Motor neuron (in vitro differentiated cells): ENCODE measurements at regions not wholly inside any gene's neighbourhood (a gene's known extent, or its start where the extent isn't known, plus 50 kb on each side); places are given as distances from the start of the nearest gene placed in this dataset.
"Not testable (repeated sequence)": the region's sequence is repeated elsewhere in the genome, so short reads cannot be mapped to it uniquely, and the experiment has no call there.

Experiments used
- ATAC-seq, 8 experiments: fragments of 200-7000 bp; cut with Tn5 transposase; replicated peaks in 6 of 8; 2 replicates each; pipeline ENCODE4 v1.8.0; 2021; ENCODE audit warnings: mild to moderate bottlenecking in 8 of 8, moderate library complexity in 8 of 8
- H3K27ac ChIP-seq, 2 donors: fragments of 250-450 bp; sonication (Bioruptor Pico); 2 replicates each; pipeline ENCODE4 v1.9.0; 2021; ENCODE audit warnings: antibody characterized with exemption in 2 of 2, mild to moderate bottlenecking in 2 of 2, moderate library complexity in 1 of 2
- H3K4me1 ChIP-seq, 2 donors: fragments of 250-450 bp; sonication (Bioruptor Pico); replicated peaks in 1 of 2; 2 replicates each; pipeline ENCODE4 v1.6.1; 2021; ENCODE audit warnings: antibody characterized with exemption in 2 of 2, mild to moderate bottlenecking in 2 of 2, moderate library complexity in 1 of 2
- H3K4me3 ChIP-seq, 5 donors: fragments of 250-450 bp; sonication (Bioruptor Pico); 2 replicates each; pipeline ENCODE4 v1.9.0; 2021; ENCODE audit warnings: antibody characterized with exemption in 5 of 5, mild to moderate bottlenecking in 5 of 5, moderate library complexity in 4 of 5
- WGBS, 10 experiments: fragments of 450-650 bp; shearing (Covaris generic); methylation state at CpG; one replicate each; pipeline ENCODE4 v1.0.0; 2022; 5-methylcytosine and 5-hydroxymethylcytosine counted together
- in situ Hi-C, 9 experiments: fragments of 400-800 bp; cut with MboI; loops; one replicate each; pipeline ENCODE4 v1.15.0; 2021; ENCODE audit warnings: low sequenced_read_pairs in 9 of 9, low pct_unique_long_range_greater_than_20kb in 2 of 9; ENCODE audit not compliant: unreplicated experiment in 9 of 9

GRCh38 chr4:144410230-144410783 is 235.6 kb upstream of the HHIP start:
- no peak overlapping the region for H3K4me3 ChIP-seq
- no peak overlapping the region for H3K27ac ChIP-seq
- H3K4me1 ChIP-seq: no peaks in the 10 kb centered on the region
- ATAC-seq: no peak
- in situ Hi-C loops: no loop called here
- 31 to 100% (median 83%) methylated on average over 1 to 2 of the region's 2 CpGs; no CpG with 5 or more reads in 1 of the 10 experiments for WGBS, 10 experiments

- no peak overlapping the region for H3K4me3 ChIP-seq
- H3K4me1 ChIP-seq: no peaks in the 10 kb centered on the region
- 20 to 80% (median 54%) methylated on average over 1 of the region's 1 CpG; no CpG with 5 or more reads in 4 of the 10 experiments for WGBS, 10 experiments
- ATAC-seq: no peak
- no peak overlapping the region for H3K27ac ChIP-seq
- in situ Hi-C loops: no loop called here
These were observed 234.8 kb upstream of the HHIP start for GRCh38 chr4:144411119-144411518.

- in situ Hi-C loops: no loop called here
- no peak overlapping the region for H3K4me3 ChIP-seq
- no peaks in the 10 kb centered on the region for H3K4me1 ChIP-seq
- H3K27ac ChIP-seq: no peak overlapping the region
- no peak for ATAC-seq
These were observed 234.3 kb upstream of the HHIP start for GRCh38 chr4:144411700-144412099.

GRCh38 chr4:144421056-144421455 is 224.9 kb upstream of the HHIP start:
- 37 to 100% (median 88%) methylated on average over 2 to 4 of the region's 4 CpGs; no CpG with 5 or more reads in 2 of the 10 experiments for whole genome bisulfite sequencing, 10 experiments
- Histone ChIP-seq H3K27ac (no peak overlapping the region), H3K4me1 (no peaks in the 10 kb centered on the region), H3K4me3 (no peak overlapping the region)
- no peak for ATAC-seq
- in situ Hi-C loops: no loop called here

- WGBS, 10 experiments: 5 to 81% (median 45%) methylated on average over 1 to 3 of the region's 3 CpGs; no CpG with 5 or more reads in 1 of the 10 experiments
- H3K4me1 ChIP-seq: no peaks in the 10 kb centered on the region
- no peak overlapping the region for H3K27ac ChIP-seq
- no peak overlapping the region for H3K4me3 ChIP-seq
- in situ Hi-C loops: no loop called here
- peak in 3 of 8 experiments; percentile 30 to 49 (median 45) for ATAC-seq
These were observed 224.0 kb upstream of the HHIP start for GRCh38 chr4:144421839-144422565.

GRCh38 chr4:144423930-144424329 is 222.0 kb upstream of the HHIP start:
- Histone ChIP-seq H3K27ac (no peak overlapping the region), H3K4me3 (no peak overlapping the region), H3K4me1 (no peaks in the 10 kb centered on the region)
- in situ Hi-C loops: no loop called here
- ATAC-seq: no peak

GRCh38 chr4:144426023-144426422 is 219.9 kb upstream of the HHIP start:
- H3K27ac ChIP-seq, H3K4me3 ChIP-seq, H3K4me1 ChIP-seq, in situ Hi-C loops, ATAC-seq: not testable (repeated sequence)
- 0 to 98% (median 82%) methylated on average over 1 to 8 of the region's 11 CpGs; no CpG with 5 or more reads in 3 of the 10 experiments for WGBS, 10 experiments

- WGBS, 10 experiments: 0 to 100% (median 40%) methylated on average over 1 to 3 of the region's 3 CpGs; no CpG with 5 or more reads in 3 of the 10 experiments
- peak in 3 of 8 experiments; percentile 61 to 83 (median 67) for ATAC-seq
- in situ Hi-C loops: no loop called here
These were observed 203.2 kb upstream of the HHIP start for GRCh38 chr4:144442713-144443112.

GRCh38 chr4:144449611-144450010 is 196.3 kb upstream of the HHIP start:
- H3K4me1 ChIP-seq: no peaks in the 10 kb centered on the region
- peak in 3 of 8 experiments; percentile 92 to 95 (median 94) for ATAC-seq
- H3K27ac ChIP-seq: no peak overlapping the region
- in situ Hi-C loops: no loop called here
- WGBS, 10 experiments: 4 to 88% (median 60%) methylated on average over 1 to 7 of the region's 10 CpGs; no CpG with 5 or more reads in 5 of the 10 experiments
- H3K4me3 ChIP-seq: no peak overlapping the region

More at GRCh38 chr4:144442713-144443112, 203.2 kb upstream of the HHIP start:
- H3K27ac ChIP-seq: no peak overlapping the region
- no peak overlapping the region for H3K4me3 ChIP-seq
- no peaks in the 10 kb centered on the region for H3K4me1 ChIP-seq

GRCh38 chr4:144450526-144450925 is 195.4 kb upstream of the HHIP start:
- Histone ChIP-seq H3K4me3 (no peak overlapping the region), H3K27ac (no peak overlapping the region), H3K4me1 (no peaks in the 10 kb centered on the region)
- 54 to 100% (median 92%) methylated on average over 1 to 2 of the region's 2 CpGs; no CpG with 5 or more reads in 1 of the 10 experiments for WGBS, 10 experiments
- in situ Hi-C loops: no loop called here
- ATAC-seq: no peak

GRCh38 chr4:144451766-144452450 is 194.0 kb upstream of the HHIP start:
- 10 to 90% (median 81%) methylated on average over 1 to 3 of the region's 3 CpGs; no CpG with 5 or more reads in 2 of the 10 experiments for WGBS, 10 experiments
- in situ Hi-C loops: no loop called here
- Histone ChIP-seq H3K4me3 (no peak overlapping the region), H3K4me1 (no peaks in the 10 kb centered on the region), H3K27ac (no peak overlapping the region)
- ATAC-seq: no peak

- 37 to 100% (median 78%) methylated on average over 1 to 2 of the region's 2 CpGs; no CpG with 5 or more reads in 3 of the 10 experiments for WGBS, 10 experiments
- in situ Hi-C loops: no loop called here
- ATAC-seq: no peak
- no peak overlapping the region for H3K27ac ChIP-seq
- no peak overlapping the region for H3K4me3 ChIP-seq
- H3K4me1 ChIP-seq: no peaks in the 10 kb centered on the region
These were observed 189.8 kb upstream of the HHIP start for GRCh38 chr4:144456196-144456595.

GRCh38 chr4:144461906-144462305 is 184.1 kb upstream of the HHIP start:
- Histone ChIP-seq H3K27ac (no peak overlapping the region), H3K4me1 (no peaks in the 10 kb centered on the region), H3K4me3 (no peak overlapping the region)
- in situ Hi-C loops: no loop called here
- WGBS, 10 experiments: 12 to 89% (median 74%) methylated on average over 3 to 5 of the region's 5 CpGs
- ATAC-seq: no peak
